Activated B cell treated with CpG ODN at 0.5 μM for 24 hours (primary cell): ENCODE measurements at regions not wholly inside any gene's neighbourhood (a gene's known extent, or its start where the extent isn't known, plus 50 kb on each side); places are given as distances from the start of the nearest gene placed in this dataset.

Experiments
- ATAC-seq: fragments of 200-7000 bp; cut with Tn5 transposase; one replicate; pipeline ENCODE4 v1.10.0; 2021; ENCODE audit warnings: low read depth, mild to moderate bottlenecking, moderate library complexity
- CTCF ChIA-PET: fragments of 350-600 bp; sonication (Branson Sonifier 250); formaldehyde crosslinking; loops from one replicate; lab custom pipeline; 2021; ENCODE audit warnings: antibody characterized with exemption; lab: Charles Lee
- POLR2A ChIA-PET: fragments of 350-600 bp; sonication (Branson Sonifier 250); formaldehyde crosslinking; loops from one replicate; lab custom pipeline; 2021; ENCODE audit warnings: antibody characterized with exemption; lab: Charles Lee
- DNase-seq: peaks from one replicate; pipeline ENCODE4 v3.0.0; 2022
- H3K27ac Mint-ChIP-seq: one replicate; pipeline ENCODE4 v1.8.0; 2020; ENCODE audit warnings: mixed read lengths
- H3K27me3 Mint-ChIP-seq: one replicate; pipeline ENCODE4 v1.8.0; 2021; ENCODE audit warnings: mixed read lengths
- H3K36me3 Mint-ChIP-seq: one replicate; pipeline ENCODE4 v1.8.0; 2021; ENCODE audit warnings: low read depth, mixed read lengths
- H3K4me1 Mint-ChIP-seq: one replicate; pipeline ENCODE4 v1.8.0; 2021; ENCODE audit warnings: mixed read lengths
- H3K4me3 Mint-ChIP-seq: one replicate; pipeline ENCODE4 v1.8.0; 2020; ENCODE audit warnings: mild to moderate bottlenecking, mixed read lengths
- H3K9me3 Mint-ChIP-seq: one replicate; pipeline ENCODE4 v1.8.0; 2020; ENCODE audit warnings: mixed read lengths
- CTCF ChIP-seq: fragments of 200-600 bp; IDR thresholded peaks from one replicate; pipeline ENCODE4 v1.8.0; 2022; ENCODE audit warnings: antibody characterized with exemption, mild to moderate bottlenecking
- intact Hi-C: fragments of 100-400 bp; cut with micrococcal nuclease; formaldehyde crosslinking; loops from one replicate; pipeline ENCODE4 v1.15.1; 2024

GRCh38 chr2:129778584-129778877, 200.9 kb upstream of the RAB6C start:
- H3K27me3 Mint-ChIP-seq: peaks cover 11% of the 10 kb centered on the region
- intact Hi-C loops: no loop called here
- no peaks in the 10 kb centered on the region for H3K9me3 Mint-ChIP-seq
- DNase-seq (no peak), ATAC-seq (no peak)
- H3K36me3 Mint-ChIP-seq: no peaks in the 10 kb centered on the region
- no peaks in the 10 kb centered on the region for H3K4me1 Mint-ChIP-seq
- no peak overlapping the region for H3K27ac Mint-ChIP-seq
- H3K4me3 Mint-ChIP-seq: no peak overlapping the region
- ChIA-PET POLR2A (no interaction called here), CTCF (no interaction called here)
- TF ChIP-seq CTCF: no peak

- Mint-ChIP-seq H3K27ac (no peak overlapping the region), H3K27me3 (peaks cover 11% of the 10 kb centered on the region), H3K4me3 (no peak overlapping the region), H3K4me1 (no peaks in the 10 kb centered on the region), H3K9me3 (no peaks in the 10 kb centered on the region), H3K36me3 (no peaks in the 10 kb centered on the region)
- no peak for DNase-seq
- ChIA-PET POLR2A (no interaction called here), CTCF (no interaction called here)
- no peak for ATAC-seq
- no peak for TF ChIP-seq CTCF
- intact Hi-C loops: no loop called here
Measured at GRCh38 chr2:129779783-129780182, 199.7 kb upstream of the RAB6C start.

GRCh38 chr2:129780316-129781270, 198.9 kb upstream of the RAB6C start:
- Mint-ChIP-seq H3K4me1 (no peaks in the 10 kb centered on the region), H3K9me3 (no peaks in the 10 kb centered on the region), H3K27ac (no peak overlapping the region), H3K4me3 (no peak overlapping the region), H3K27me3 (peaks cover 11% of the 10 kb centered on the region), H3K36me3 (no peaks in the 10 kb centered on the region)
- ChIA-PET POLR2A (no interaction called here), CTCF (no interaction called here)
- ATAC-seq (no peak), DNase-seq (no peak)
- no peak for TF ChIP-seq CTCF
- intact Hi-C loops: no loop called here

GRCh38 chr2:129781749-129782632, 197.5 kb upstream of the RAB6C start:
- intact Hi-C loops: no loop called here
- no peak for TF ChIP-seq CTCF
- CTCF ChIA-PET: no interaction called here
- H3K27me3 Mint-ChIP-seq: peaks cover 11% of the 10 kb centered on the region
- POLR2A ChIA-PET: no interaction called here
- no peak overlapping the region for H3K4me3 Mint-ChIP-seq
- no peaks in the 10 kb centered on the region for H3K4me1 Mint-ChIP-seq
- no peak for ATAC-seq
- H3K27ac Mint-ChIP-seq: no peak overlapping the region
- no peak for DNase-seq
- H3K9me3 Mint-ChIP-seq: no peaks in the 10 kb centered on the region
- no peaks in the 10 kb centered on the region for H3K36me3 Mint-ChIP-seq

- Mint-ChIP-seq H3K27me3 (peaks cover 11% of the 10 kb centered on the region), H3K27ac (no peak overlapping the region), H3K4me3 (no peak overlapping the region), H3K4me1 (no peaks in the 10 kb centered on the region), H3K9me3 (peaks cover 5% of the 10 kb centered on the region), H3K36me3 (no peaks in the 10 kb centered on the region)
- ATAC-seq: no peak
- CTCF ChIA-PET: no interaction called here
- TF ChIP-seq CTCF: no peak
- intact Hi-C loops: no loop called here
- no peak for DNase-seq
- POLR2A ChIA-PET: no interaction called here
Measured at GRCh38 chr2:129782633-129782990, 196.9 kb upstream of the RAB6C start.
